ENCODE measurements at regions not wholly inside any gene's neighbourhood (a gene's known extent, or its start where the extent isn't known, plus 50 kb on each side); places are given as distances from the start of the nearest gene placed in this dataset.

DNA sequence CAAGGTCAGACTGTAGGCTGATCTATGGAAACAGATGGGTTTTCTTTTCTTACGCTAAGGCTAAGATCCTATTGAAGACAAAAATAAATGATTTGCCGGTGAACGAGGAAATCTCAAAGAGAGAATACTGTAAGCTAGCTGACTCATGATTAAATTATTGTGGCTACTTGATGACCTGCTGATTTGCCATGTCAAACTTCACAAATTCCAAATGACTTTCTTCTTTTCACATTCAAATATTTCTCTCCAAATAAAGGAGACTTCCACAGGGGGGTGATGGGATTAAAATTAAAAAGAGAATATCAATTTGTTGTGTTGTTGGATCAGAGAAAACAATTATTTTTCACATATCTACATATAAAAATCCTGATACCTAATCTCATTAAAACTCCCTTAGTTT lies 860.6 kb upstream of the ZWINT start:
- Histone ChIP-seq H3K36me3 (replicated peaks in 1 of 2; ENCODE audit: control insufficient read depth in 2 of 2, insufficient read depth in 2 of 2, low read length in 2 of 2) (no peaks in the 10 kb centered on the region), H3K18ac (ENCODE audit: low read length) (no peak overlapping the region), H2BK5ac (ENCODE audit: low read length) (no peak overlapping the region), H3K27ac (replicated peaks; ENCODE audit: low read length) (no peak overlapping the region), H2BK12ac (ENCODE audit: low read length) (no peak overlapping the region), H4K8ac (ENCODE audit: low read depth, low read length) (no peak overlapping the region), H3K9me3 (replicated peaks in 1 of 2; ENCODE audit: control insufficient read depth in 2 of 2, insufficient read depth in 1 of 2, low read depth in 1 of 2, low read length in 2 of 2) (no peaks in the 10 kb centered on the region), H3K27me3 (ENCODE audit: control insufficient read depth in 3 of 3, insufficient read depth in 3 of 3, low read depth in 1 of 3, low read length in 3 of 3) (no peaks in the 10 kb centered on the region), H3K4me3 (ENCODE audit: low read length in 2 of 2) (peak overlapping the region in 1 of 2 donors; percentile 46), H2AFZ (ENCODE audit: low read length) (peak overlapping the region; percentile 69), H3K4me2 (ENCODE audit: insufficient read depth, low read length, poor library complexity, severe bottlenecking) (no peak overlapping the region), H3K14ac (ENCODE audit: low read length) (no peak overlapping the region), H2BK120ac (ENCODE audit: low read depth, low read length) (no peak overlapping the region), H4K91ac (ENCODE audit: low read depth, low read length, poor library complexity) (no peak overlapping the region), H3K4ac (ENCODE audit: low read length) (no peak overlapping the region), H3K79me1 (ENCODE audit: low read depth, low read length) (no peaks in the 10 kb centered on the region), H3K23ac (ENCODE audit: low read depth, low read length, poor library complexity) (no peak overlapping the region), H2AK5ac (ENCODE audit: low read depth, low read length) (no peak overlapping the region), H3K4me1 (ENCODE audit: control insufficient read depth in 2 of 2, insufficient read depth in 1 of 2, low read depth in 1 of 2, low read length in 2 of 2) (peaks cover 0 to 2% of the 10 kb centered on the region in 2 donors), H3K9ac (ENCODE audit: low read depth, low read length, poor library complexity) (no peak overlapping the region), H2BK15ac (ENCODE audit: low read length) (no peak overlapping the region)
- no CpG with 5 or more reads among the region's 3 CpGs for WGBS, 2 donors (ENCODE audit: extremely low coverage in 2 of 2, insufficient read length in 2 of 2, insufficient replicate concordance in 1 of 2)
- DNase-seq (ENCODE audit: low spot score) = no peak

DNA sequence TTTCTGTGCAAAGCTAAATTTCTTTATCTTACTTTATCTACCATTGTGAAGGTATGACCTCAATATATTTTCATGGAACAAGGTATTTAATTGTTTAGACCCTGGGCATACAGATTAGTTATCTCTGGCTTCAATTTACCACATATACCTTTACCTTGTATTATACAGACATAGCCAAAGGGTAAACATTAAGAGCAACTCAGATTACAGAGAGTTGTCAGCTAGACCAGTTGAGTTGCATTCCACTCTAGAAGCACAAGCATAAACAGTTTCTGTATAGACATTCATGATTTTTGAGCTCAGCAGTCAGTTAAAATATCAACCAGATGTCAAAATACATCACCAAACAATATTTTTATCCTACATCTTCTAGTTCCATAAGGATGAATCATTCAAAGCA lies 857.3 kb upstream of the ZWINT start:
- H3K79me1 ChIP-seq (ENCODE audit: low read depth, low read length) = no peaks in the 10 kb centered on the region
- H3K23ac ChIP-seq (ENCODE audit: low read depth, low read length, poor library complexity) = no peak overlapping the region
- H2AK5ac ChIP-seq (ENCODE audit: low read depth, low read length) = no peak overlapping the region
- H3K9ac ChIP-seq (ENCODE audit: low read depth, low read length, poor library complexity) = no peak overlapping the region
- no peak overlapping the region for H2BK120ac ChIP-seq (ENCODE audit: low read depth, low read length)
- H2BK15ac ChIP-seq (ENCODE audit: low read length) = no peak overlapping the region
- H3K4me1 ChIP-seq (ENCODE audit: control insufficient read depth in 2 of 2, insufficient read depth in 1 of 2, low read depth in 1 of 2, low read length in 2 of 2) = peaks cover 0 to 2% of the 10 kb centered on the region in 2 donors
- H3K14ac ChIP-seq (ENCODE audit: low read length) = no peak overlapping the region
- no peak overlapping the region for H2BK5ac ChIP-seq (ENCODE audit: low read length)
- no peak overlapping the region for H2AFZ ChIP-seq (ENCODE audit: low read length)
- no peak overlapping the region for H4K91ac ChIP-seq (ENCODE audit: low read depth, low read length, poor library complexity)
- H3K36me3 ChIP-seq (replicated peaks in 1 of 2; ENCODE audit: control insufficient read depth in 2 of 2, insufficient read depth in 2 of 2, low read length in 2 of 2) = no peaks in the 10 kb centered on the region
- no peak overlapping the region for H3K18ac ChIP-seq (ENCODE audit: low read length)
- no peaks in the 10 kb centered on the region for H3K27me3 ChIP-seq (ENCODE audit: control insufficient read depth in 3 of 3, insufficient read depth in 3 of 3, low read depth in 1 of 3, low read length in 3 of 3)
- no peak overlapping the region for H3K4me2 ChIP-seq (ENCODE audit: insufficient read depth, low read length, poor library complexity, severe bottlenecking)
- H3K27ac ChIP-seq (replicated peaks; ENCODE audit: low read length) = no peak overlapping the region
- H3K4ac ChIP-seq (ENCODE audit: low read length) = no peak overlapping the region
- H2BK12ac ChIP-seq (ENCODE audit: low read length) = no peak overlapping the region
- no peak overlapping the region for H4K8ac ChIP-seq (ENCODE audit: low read depth, low read length)
- no peak overlapping the region for H3K4me3 ChIP-seq (ENCODE audit: low read length in 2 of 2)
- DNase-seq (ENCODE audit: low spot score) = no peak
- peaks cover 0 to 4% of the 10 kb centered on the region in 2 donors for H3K9me3 ChIP-seq (replicated peaks in 1 of 2; ENCODE audit: control insufficient read depth in 2 of 2, insufficient read depth in 1 of 2, low read depth in 1 of 2, low read length in 2 of 2)

DNA sequence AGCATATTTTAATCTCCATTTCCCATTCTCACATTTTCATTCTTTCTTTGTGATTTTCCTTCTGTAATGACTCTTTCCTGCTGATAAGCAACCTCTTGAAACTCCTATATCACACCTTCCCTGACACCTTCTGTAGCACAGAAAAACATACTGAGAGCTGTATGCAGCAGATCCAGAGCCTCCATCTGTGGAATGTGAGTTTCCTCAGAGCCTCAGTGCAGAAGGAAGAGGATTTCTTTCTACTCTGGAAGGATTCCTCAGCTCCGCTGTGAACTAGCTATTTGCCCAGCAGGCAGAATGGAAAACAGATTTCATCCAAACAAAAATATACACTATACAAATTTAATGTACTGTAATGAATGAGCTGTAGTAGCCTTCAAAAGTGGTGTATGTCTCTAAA lies 841.3 kb upstream of the ZWINT start:
- H3K27ac ChIP-seq (replicated peaks; ENCODE audit: low read length) = no peak overlapping the region
- H2AK5ac ChIP-seq (ENCODE audit: low read depth, low read length) = no peak overlapping the region
- DNase-seq (ENCODE audit: low spot score) = no peak
- H2BK120ac ChIP-seq (ENCODE audit: low read depth, low read length) = no peak overlapping the region
- no peak overlapping the region for H2BK5ac ChIP-seq (ENCODE audit: low read length)
- WGBS, 2 donors (ENCODE audit: extremely low coverage in 2 of 2, insufficient read length in 2 of 2, insufficient replicate concordance in 1 of 2) = no CpG with 5 or more reads among the region's 1 CpG
- H3K18ac ChIP-seq (ENCODE audit: low read length) = no peak overlapping the region
- no peak overlapping the region for H3K9ac ChIP-seq (ENCODE audit: low read depth, low read length, poor library complexity)
- peaks cover 0 to 4% of the 10 kb centered on the region in 2 donors for H3K4me1 ChIP-seq (ENCODE audit: control insufficient read depth in 2 of 2, insufficient read depth in 1 of 2, low read depth in 1 of 2, low read length in 2 of 2)
- no peak overlapping the region for H4K8ac ChIP-seq (ENCODE audit: low read depth, low read length)
- no peak overlapping the region for H3K4ac ChIP-seq (ENCODE audit: low read length)
- no peaks in the 10 kb centered on the region for H3K36me3 ChIP-seq (replicated peaks in 1 of 2; ENCODE audit: control insufficient read depth in 2 of 2, insufficient read depth in 2 of 2, low read length in 2 of 2)
- H3K4me3 ChIP-seq (ENCODE audit: low read length in 2 of 2) = no peak overlapping the region
- H3K23ac ChIP-seq (ENCODE audit: low read depth, low read length, poor library complexity) = no peak overlapping the region
- no peaks in the 10 kb centered on the region for H3K79me1 ChIP-seq (ENCODE audit: low read depth, low read length)
- no peak overlapping the region for H2AFZ ChIP-seq (ENCODE audit: low read length)
- H2BK12ac ChIP-seq (ENCODE audit: low read length) = no peak overlapping the region
- H3K4me2 ChIP-seq (ENCODE audit: insufficient read depth, low read length, poor library complexity, severe bottlenecking) = no peak overlapping the region
- no peak overlapping the region for H3K14ac ChIP-seq (ENCODE audit: low read length)
- no peak overlapping the region for H2BK15ac ChIP-seq (ENCODE audit: low read length)
- H3K9me3 ChIP-seq (replicated peaks in 1 of 2; ENCODE audit: control insufficient read depth in 2 of 2, insufficient read depth in 1 of 2, low read depth in 1 of 2, low read length in 2 of 2) = peaks cover 0 to 5% of the 10 kb centered on the region in 2 donors
- no peaks in the 10 kb centered on the region for H3K27me3 ChIP-seq (ENCODE audit: control insufficient read depth in 3 of 3, insufficient read depth in 3 of 3, low read depth in 1 of 3, low read length in 3 of 3)
- no peak overlapping the region for H4K91ac ChIP-seq (ENCODE audit: low read depth, low read length, poor library complexity)

DNA sequence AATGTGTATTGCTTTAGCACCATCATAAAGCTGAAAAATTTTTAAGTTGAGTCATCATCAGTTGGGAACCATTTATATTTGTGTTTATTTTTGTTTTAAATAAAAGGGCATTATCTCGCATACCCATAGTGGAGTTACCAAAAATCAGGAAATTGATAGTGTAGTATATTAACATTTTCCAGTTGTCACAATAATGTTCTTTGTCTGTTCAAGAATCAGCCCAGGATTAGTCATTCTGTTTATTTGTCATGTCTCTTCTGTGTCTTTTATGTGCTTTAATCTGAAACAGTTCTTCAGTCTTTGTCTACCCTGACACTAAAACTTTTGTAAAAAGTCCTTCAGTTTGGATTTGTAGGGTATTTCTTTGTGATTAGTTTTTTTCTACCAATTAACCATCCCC lies 827.8 kb upstream of the ZWINT start:
- Histone ChIP-seq H3K4me3 (ENCODE audit: low read length in 2 of 2) (no peak overlapping the region), H3K23ac (ENCODE audit: low read depth, low read length, poor library complexity) (no peak overlapping the region), H2BK15ac (ENCODE audit: low read length) (no peak overlapping the region), H3K4me2 (ENCODE audit: insufficient read depth, low read length, poor library complexity, severe bottlenecking) (no peak overlapping the region), H2BK5ac (ENCODE audit: low read length) (no peak overlapping the region), H3K18ac (ENCODE audit: low read length) (no peak overlapping the region), H2AK5ac (ENCODE audit: low read depth, low read length) (no peak overlapping the region), H3K9ac (ENCODE audit: low read depth, low read length, poor library complexity) (no peak overlapping the region), H3K36me3 (replicated peaks in 1 of 2; ENCODE audit: control insufficient read depth in 2 of 2, insufficient read depth in 2 of 2, low read length in 2 of 2) (no peaks in the 10 kb centered on the region), H2BK120ac (ENCODE audit: low read depth, low read length) (no peak overlapping the region), H2BK12ac (ENCODE audit: low read length) (no peak overlapping the region), H3K14ac (ENCODE audit: low read length) (no peak overlapping the region), H3K27me3 (ENCODE audit: control insufficient read depth in 3 of 3, insufficient read depth in 3 of 3, low read depth in 1 of 3, low read length in 3 of 3) (no peaks in the 10 kb centered on the region), H3K4ac (ENCODE audit: low read length) (no peak overlapping the region), H3K27ac (replicated peaks; ENCODE audit: low read length) (no peak overlapping the region), H3K9me3 (replicated peaks in 1 of 2; ENCODE audit: control insufficient read depth in 2 of 2, insufficient read depth in 1 of 2, low read depth in 1 of 2, low read length in 2 of 2) (peaks cover 0 to 2% of the 10 kb centered on the region in 2 donors), H2AFZ (ENCODE audit: low read length) (no peak overlapping the region), H3K79me1 (ENCODE audit: low read depth, low read length) (no peaks in the 10 kb centered on the region), H4K8ac (ENCODE audit: low read depth, low read length) (no peak overlapping the region), H3K4me1 (ENCODE audit: control insufficient read depth in 2 of 2, insufficient read depth in 1 of 2, low read depth in 1 of 2, low read length in 2 of 2) (no peaks in the 10 kb centered on the region), H4K91ac (ENCODE audit: low read depth, low read length, poor library complexity) (no peak overlapping the region)
- no CpG with 5 or more reads among the region's 1 CpG for WGBS, 2 donors (ENCODE audit: extremely low coverage in 2 of 2, insufficient read length in 2 of 2, insufficient replicate concordance in 1 of 2)
- no peak for DNase-seq (ENCODE audit: low spot score)
